K562 (cell line): ENCODE measurements at regions not wholly inside any gene's neighbourhood (a gene's known extent, or its start where the extent isn't known, plus 50 kb on each side); places are given as distances from the start of the nearest gene placed in this dataset.

Source experiments
- ATAC-seq: fragments of 200-7000 bp; cut with Tn5 transposase; 3 replicates; pipeline ENCODE4 v1.9.1; 2020; ENCODE audit warnings: moderate library complexity
- BruUV-seq: library from RNA; stranded (reverse); fragments of 400-500 nt; replicated peaks from 2 replicates; lab custom pipeline; 2021; lab: Mats Ljungman, UMichigan
- CTCF ChIA-PET: fragments of 300-600 bp; formaldehyde crosslinking; extraction: SDS; loops from one replicate; lab custom pipeline; 2021; ENCODE audit warnings: low intra/inter-chr PET ratio; lab: Yijun Ruan, JAX
- POLR2A ChIA-PET: fragments of 300-600, 350-650 bp; sonication (Branson Sonifier 250); formaldehyde crosslinking; extraction: SDS; loops from one replicate; lab custom pipeline; 2021; ENCODE audit warnings: antibody characterized with exemption, inconsistent platforms; lab: Yijun Ruan, JAX
- DNase-seq, 4 experiments: peaks; one replicate each; pipeline versions ENCODE4 v3.0.0 to v3.0.0-alpha.2; 2011 to 2018; ENCODE audit warnings: low spot score in 3 of 4, mixed read lengths in 3 of 4; ENCODE audit errors: extremely low read depth in 1 of 4
- FAIRE-seq: peaks from 2 replicates; lab custom pipeline; 2011; peaks lifted over from hg19 to GRCh38; lab: Jason Lieb, UNC
- H2AFZ ChIP-seq: 2 replicates; pipeline ENCODE4 v1.6.0; 2011; ENCODE audit warnings: low read depth, low read length, control low read depth, inconsistent platforms
- H3K27ac ChIP-seq: fragments of 200-600 bp; 3 replicates; pipeline ENCODE4 v1.8.0; 2011; ENCODE audit warnings: low read depth, mild to moderate bottlenecking, control low read depth, inconsistent platforms, low read length, moderate library complexity, mixed read lengths; ENCODE audit errors: extremely low read depth
- H3K27me3 ChIP-seq, 2 experiments: fragments of 300-600 bp in 1 of 2; 2 replicates in 1 of 2; 3 replicates in 1 of 2; pipeline versions ENCODE4 v1.6.0 to v1.8.0; 2011; ENCODE audit warnings: inconsistent platforms in 2 of 2, low read length in 2 of 2, mild to moderate bottlenecking in 1 of 2, mixed read lengths in 1 of 2, moderate library complexity in 1 of 2; ENCODE audit not compliant: control insufficient read depth in 2 of 2, insufficient read depth in 2 of 2
- H3K36me3 ChIP-seq: fragments of 300-600 bp; 3 replicates; pipeline ENCODE4 v1.8.0; 2011; ENCODE audit warnings: mild to moderate bottlenecking, low read length, inconsistent platforms; ENCODE audit not compliant: control insufficient read depth, insufficient read depth
- H3K4me1 ChIP-seq, 2 experiments: fragments of 200-600 bp in 1 of 2; replicated peaks in 1 of 2; 2 replicates in 1 of 2; 3 replicates in 1 of 2; pipeline versions ENCODE4 v1.5.1 to v1.8.0; 2011; ENCODE audit warnings: inconsistent platforms in 2 of 2, low read length in 2 of 2, mild to moderate bottlenecking in 1 of 2, mixed read lengths in 1 of 2, moderate library complexity in 1 of 2; ENCODE audit not compliant: control insufficient read depth in 2 of 2, insufficient read depth in 2 of 2
- H3K4me2 ChIP-seq: 2 replicates; pipeline ENCODE4 v1.6.1; 2011; ENCODE audit warnings: low read length, control low read depth, inconsistent platforms, mixed read lengths; ENCODE audit not compliant: insufficient read depth
- H3K4me3 ChIP-seq: fragments of 200-600 bp; sonication (generic), shearing (Covaris generic); 2 replicates; pipeline ENCODE4 v1.5.1; 2016; ENCODE audit warnings: control low read depth, inconsistent platforms
- H3K79me2 ChIP-seq: fragments of 200-600 bp; 3 replicates; pipeline ENCODE4 v1.8.0; 2011; ENCODE audit warnings: low read length, inconsistent platforms; ENCODE audit not compliant: control insufficient read depth, insufficient read depth
- H3K9ac ChIP-seq, 2 experiments: 2 replicates each; pipeline versions ENCODE4 v1.6.0 to v1.6.1; 2011; ENCODE audit warnings: low read depth in 2 of 2, low read length in 2 of 2, control low read depth in 1 of 2, inconsistent platforms in 1 of 2, mild to moderate bottlenecking in 1 of 2, mixed read lengths in 1 of 2; ENCODE audit not compliant: insufficient read depth in 1 of 2
- H3K9me1 ChIP-seq: one replicate; pipeline ENCODE4 v1.6.0; 2011; ENCODE audit warnings: inconsistent platforms, mild to moderate bottlenecking, low read length, moderate library complexity; ENCODE audit not compliant: control insufficient read depth, insufficient read depth
- H3K9me3 ChIP-seq: replicated peaks from 2 replicates; pipeline ENCODE4 v1.5.1; 2011; ENCODE audit warnings: low read depth, low read length, inconsistent platforms; ENCODE audit not compliant: control insufficient read depth, insufficient read depth
- H4K20me1 ChIP-seq: replicated peaks from 2 replicates; pipeline ENCODE4 v1.6.1; 2011; ENCODE audit warnings: low read length, inconsistent platforms, mixed read lengths; ENCODE audit not compliant: control insufficient read depth, insufficient read depth
- ARID4B ChIP-seq: sonication (generic); formaldehyde crosslinking; IDR thresholded peaks from 2 replicates; pipeline ENCODE4 v1.8.0; 2022; ENCODE audit warnings: mild to moderate bottlenecking, missing genetic modification reagents
- CBX3 ChIP-seq, 2 experiments: IDR thresholded peaks; 1 replicate in 1 of 2; 2 replicates in 1 of 2; pipeline ENCODE4 v1.6.1; 2012; ENCODE audit warnings: inconsistent platforms in 2 of 2, low read length in 2 of 2, borderline replicate concordance in 1 of 2, control low read depth in 1 of 2
- RUNX1 ChIP-seq: sonication (generic); IDR thresholded peaks from 2 replicates; pipeline ENCODE4 v1.6.1; 2016; ENCODE audit warnings: antibody characterized with exemption, low read depth
- WGBS: fragments of 100-300 bp; shearing (Covaris generic); methylation state at CpG from one replicate; pipeline ENCODE4 v1.1.6; 2016; ENCODE audit warnings: low coverage, mixed read lengths; ENCODE audit not compliant: insufficient coverage; ENCODE audit errors: missing lambda C conversion rate; 5-methylcytosine and 5-hydroxymethylcytosine counted together
- in situ Hi-C: fragments of 300-500 bp; cut with MboI; formaldehyde crosslinking; loops from 4 replicates; pipeline ENCODE4 v1.15.0; 2018; ENCODE audit warnings: inconsistent platforms, mixed read lengths
- intact Hi-C: fragments of 100-400 bp; cut with micrococcal nuclease; formaldehyde crosslinking; loops from 2 replicates; pipeline ENCODE4 v1.14.2; 2022

GRCh38 chr5:25099538-25099937, 454.8 kb upstream of the CDH10 start:
- H3K4me2 ChIP-seq = no peak overlapping the region
- ATAC-seq = no peak
- BruUV-seq = no TSS peak
- in situ Hi-C loops = no loop called here
- no peaks in the 10 kb centered on the region for H3K27me3 ChIP-seq
- no peaks in the 10 kb centered on the region for H3K4me1 ChIP-seq
- H3K9me1 ChIP-seq = no peaks in the 10 kb centered on the region
- no peak overlapping the region for H2AFZ ChIP-seq
- no peaks in the 10 kb centered on the region for H3K79me2 ChIP-seq
- DNase-seq = no peak
- no peak overlapping the region for H3K9ac ChIP-seq
- ChIA-PET POLR2A (no interaction called here), CTCF (no interaction called here)
- no peak for FAIRE-seq
- no peak overlapping the region for H3K27ac ChIP-seq
- H3K36me3 ChIP-seq = no peaks in the 10 kb centered on the region
- H4K20me1 ChIP-seq = no peaks in the 10 kb centered on the region
- intact Hi-C loops = no loop called here
- no peak overlapping the region for H3K4me3 ChIP-seq
- WGBS = under 1% methylated on average over 3 of the region's 3 CpGs
- no peaks in the 10 kb centered on the region for H3K9me3 ChIP-seq
- TF ChIP-seq CBX3 (IDR thresholded peaks at IDR 0.05; ENCODE audit: borderline replicate concordance in 1 of 2, low read length in 2 of 2) = no peak
- no peak for TF ChIP-seq ARID4B (CRISPR knock-in tag)
- TF ChIP-seq RUNX1 = no peak
- TF ChIP-seq, all 486 proteins: peak for 0
